ENCODE measurements at regions not wholly inside any gene's neighbourhood (a gene's known extent, or its start where the extent isn't known, plus 50 kb on each side); places are given as distances from the start of the nearest gene placed in this dataset.

DNA sequence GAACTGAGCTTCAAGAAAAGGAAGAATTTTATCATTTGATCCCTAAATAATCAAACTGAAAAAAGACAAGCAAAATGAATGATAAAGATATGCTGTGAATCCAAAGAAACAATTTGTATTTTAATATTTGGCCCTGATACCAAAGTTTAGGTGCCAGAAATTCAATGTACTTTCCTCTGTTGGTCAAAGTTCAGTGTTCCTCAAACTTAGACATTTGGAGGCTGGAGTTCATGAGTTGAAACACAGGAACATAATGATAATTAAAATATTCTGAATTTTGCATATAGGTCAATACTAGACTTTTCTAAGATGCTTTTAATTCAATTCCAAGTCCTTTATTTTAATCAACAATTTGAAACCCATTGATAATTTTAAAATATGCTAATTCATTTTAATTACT lies 1007.7 kb upstream of the ATXN7L3B start:
- H2AFZ ChIP-seq (ENCODE audit: low read length), result no peak overlapping the region
- no peaks in the 10 kb centered on the region for H3K27me3 ChIP-seq (ENCODE audit: insufficient read depth, low read length)
- no peak overlapping the region for H3K9ac ChIP-seq (ENCODE audit: low read length)
- no peaks in the 10 kb centered on the region for H3K9me2 ChIP-seq (ENCODE audit: low read depth, low read length)
- no peaks in the 10 kb centered on the region for H3K79me2 ChIP-seq (ENCODE audit: insufficient read depth, low read length)
- no peaks in the 10 kb centered on the region for H3K36me3 ChIP-seq (ENCODE audit: insufficient read depth, low read length)
- H3K4me3 ChIP-seq (ENCODE audit: low read depth, low read length, poor library complexity, severe bottlenecking), result no peak overlapping the region
- no peaks in the 10 kb centered on the region for H3K9me3 ChIP-seq (ENCODE audit: low read length)
- H3K4me2 ChIP-seq (ENCODE audit: low read length), result no peak overlapping the region
- H3F3A ChIP-seq (ENCODE audit: insufficient read depth, low read length), result no peaks in the 10 kb centered on the region
- H4K20me1 ChIP-seq (ENCODE audit: insufficient read depth, low read length), result no peaks in the 10 kb centered on the region
- no peaks in the 10 kb centered on the region for H3K4me1 ChIP-seq (ENCODE audit: insufficient read depth, low read length, severe bottlenecking)
- no peak overlapping the region for H3K27ac ChIP-seq (ENCODE audit: low read depth, low read length, poor library complexity, severe bottlenecking)
- TF ChIP-seq, protein P1, sequence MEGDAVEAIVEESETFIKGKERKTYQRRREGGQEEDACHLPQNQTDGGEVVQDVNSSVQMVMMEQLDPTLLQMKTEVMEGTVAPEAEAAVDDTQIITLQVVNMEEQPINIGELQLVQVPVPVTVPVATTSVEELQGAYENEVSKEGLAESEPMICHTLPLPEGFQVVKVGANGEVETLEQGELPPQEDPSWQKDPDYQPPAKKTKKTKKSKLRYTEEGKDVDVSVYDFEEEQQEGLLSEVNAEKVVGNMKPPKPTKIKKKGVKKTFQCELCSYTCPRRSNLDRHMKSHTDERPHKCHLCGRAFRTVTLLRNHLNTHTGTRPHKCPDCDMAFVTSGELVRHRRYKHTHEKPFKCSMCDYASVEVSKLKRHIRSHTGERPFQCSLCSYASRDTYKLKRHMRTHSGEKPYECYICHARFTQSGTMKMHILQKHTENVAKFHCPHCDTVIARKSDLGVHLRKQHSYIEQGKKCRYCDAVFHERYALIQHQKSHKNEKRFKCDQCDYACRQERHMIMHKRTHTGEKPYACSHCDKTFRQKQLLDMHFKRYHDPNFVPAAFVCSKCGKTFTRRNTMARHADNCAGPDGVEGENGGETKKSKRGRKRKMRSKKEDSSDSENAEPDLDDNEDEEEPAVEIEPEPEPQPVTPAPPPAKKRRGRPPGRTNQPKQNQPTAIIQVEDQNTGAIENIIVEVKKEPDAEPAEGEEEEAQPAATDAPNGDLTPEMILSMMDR (IDR thresholded peaks at IDR 0.05; ENCODE audit: low read length), result no peak
- no peak for TF ChIP-seq EZH2 (IDR thresholded peaks at IDR 0.05; ENCODE audit: borderline replicate concordance, low read length)

GRCh38 chr12:73531752-73532151 lies 1005.9 kb upstream of the ATXN7L3B start:
- Histone ChIP-seq H2AFZ (ENCODE audit: low read length) (no peak overlapping the region), H4K20me1 (ENCODE audit: insufficient read depth, low read length) (no peaks in the 10 kb centered on the region), H3K4me1 (ENCODE audit: insufficient read depth, low read length, severe bottlenecking) (no peaks in the 10 kb centered on the region)

DNA sequence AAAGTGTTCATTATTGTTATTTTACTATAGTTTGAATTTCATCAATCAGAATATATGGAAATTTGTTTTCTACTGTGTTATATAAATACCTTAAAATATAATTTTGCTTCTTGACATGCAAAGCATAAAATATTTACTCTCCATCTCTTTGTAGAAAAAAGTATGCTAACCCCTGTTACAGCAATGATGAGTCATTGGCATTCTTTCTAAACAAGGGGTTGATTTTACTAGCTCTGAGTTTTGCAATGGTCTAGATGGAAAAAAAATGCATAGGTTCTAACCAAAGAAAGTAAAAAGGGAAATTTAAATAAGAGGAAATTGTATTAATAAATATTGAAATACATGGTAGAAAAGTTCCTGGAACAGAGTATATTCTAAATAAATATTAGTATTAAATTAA lies 990.2 kb upstream of the ATXN7L3B start:
- Histone ChIP-seq H2AFZ (ENCODE audit: low read length) (no peak overlapping the region), H3K9me2 (ENCODE audit: low read depth, low read length) (no peaks in the 10 kb centered on the region), H3K9ac (ENCODE audit: low read length) (no peak overlapping the region), H3K4me3 (ENCODE audit: low read depth, low read length, poor library complexity, severe bottlenecking) (no peak overlapping the region), H3K27me3 (ENCODE audit: insufficient read depth, low read length) (no peaks in the 10 kb centered on the region), H3K27ac (ENCODE audit: low read depth, low read length, poor library complexity, severe bottlenecking) (no peak overlapping the region), H3K9me3 (ENCODE audit: low read length) (no peaks in the 10 kb centered on the region), H3K79me2 (ENCODE audit: insufficient read depth, low read length) (no peaks in the 10 kb centered on the region), H3K4me2 (ENCODE audit: low read length) (no peak overlapping the region), H4K20me1 (ENCODE audit: insufficient read depth, low read length) (no peaks in the 10 kb centered on the region), H3F3A (ENCODE audit: insufficient read depth, low read length) (no peaks in the 10 kb centered on the region), H3K4me1 (ENCODE audit: insufficient read depth, low read length, severe bottlenecking) (no peaks in the 10 kb centered on the region), H3K36me3 (ENCODE audit: insufficient read depth, low read length) (no peaks in the 10 kb centered on the region)
- TF ChIP-seq, protein P1 (IDR thresholded peaks at IDR 0.05; ENCODE audit: low read length), result no peak
- no peak for TF ChIP-seq EZH2 (IDR thresholded peaks at IDR 0.05; ENCODE audit: borderline replicate concordance, low read length)

More at GRCh38 chr12:73531752-73532151, 1005.9 kb upstream of the ATXN7L3B start:
- Histone ChIP-seq H3K27ac (ENCODE audit: low read depth, low read length, poor library complexity, severe bottlenecking) (no peak overlapping the region), H3K9ac (ENCODE audit: low read length) (no peak overlapping the region), H3K79me2 (ENCODE audit: insufficient read depth, low read length) (no peaks in the 10 kb centered on the region), H3K36me3 (ENCODE audit: insufficient read depth, low read length) (no peaks in the 10 kb centered on the region), H3K9me3 (ENCODE audit: low read length) (no peaks in the 10 kb centered on the region), H3K9me2 (ENCODE audit: low read depth, low read length) (no peaks in the 10 kb centered on the region), H3F3A (ENCODE audit: insufficient read depth, low read length) (no peaks in the 10 kb centered on the region), H3K27me3 (ENCODE audit: insufficient read depth, low read length) (no peaks in the 10 kb centered on the region), H3K4me3 (ENCODE audit: low read depth, low read length, poor library complexity, severe bottlenecking) (no peak overlapping the region), H3K4me2 (ENCODE audit: low read length) (no peak overlapping the region)
- TF ChIP-seq EZH2 (IDR thresholded peaks at IDR 0.05; ENCODE audit: borderline replicate concordance, low read length), result no peak
- TF ChIP-seq, protein P1 (IDR thresholded peaks at IDR 0.05; ENCODE audit: low read length), result no peak

Data from OCI-LY1 (cell line).